SIG-M5 (cell line): ENCODE measurements at regions not wholly inside any gene's neighbourhood (a gene's known extent, or its start where the extent isn't known, plus 50 kb on each side); places are given as distances from the start of the nearest gene placed in this dataset.

Experiments used
- DNase-seq: peaks from one replicate; lab custom pipeline; 2025; lab: John Stamatoyannopoulos, UW

- DNase-seq: no peak
Measured at GRCh38 chr14:53610947-53611346, 345.7 kb downstream of the BMP4 start.

- DNase-seq: no peak
Measured at GRCh38 chr14:53609009-53609408, 347.6 kb downstream of the BMP4 start.

- DNase-seq: no peak
Measured at GRCh38 chr14:53608369-53608768, 348.3 kb downstream of the BMP4 start.

- DNase-seq: no peak
Measured at GRCh38 chr14:53606203-53606602, 350.4 kb downstream of the BMP4 start.

- no peak for DNase-seq
Measured at GRCh38 chr14:53605562-53605961, 351.1 kb downstream of the BMP4 start.

GRCh38 chr14:53603994-53604393, 352.6 kb downstream of the BMP4 start:
- DNase-seq: no peak

GRCh38 chr14:53601409-53601808, 355.2 kb downstream of the BMP4 start:
- no peak for DNase-seq

GRCh38 chr14:53599221-53599945, 357.2 kb downstream of the BMP4 start:
- DNase-seq: no peak

GRCh38 chr14:53596853-53597525, 359.6 kb downstream of the BMP4 start:
- no peak for DNase-seq

GRCh38 chr14:53591816-53592215, 364.8 kb downstream of the BMP4 start:
- DNase-seq: no peak

- DNase-seq: no peak
Measured at GRCh38 chr14:53581504-53581903, 375.1 kb downstream of the BMP4 start.

GRCh38 chr14:53571641-53572328, 384.8 kb downstream of the BMP4 start:
- DNase-seq: no peak

- DNase-seq: no peak
Measured at GRCh38 chr14:53570411-53571387, 385.9 kb downstream of the BMP4 start.

GRCh38 chr14:53569446-53569845, 387.2 kb downstream of the BMP4 start:
- no peak for DNase-seq

GRCh38 chr14:53567236-53567780, 389.3 kb downstream of the BMP4 start:
- DNase-seq: no peak

GRCh38 chr14:53564870-53565269, 391.8 kb downstream of the BMP4 start:
- DNase-seq: no peak

GRCh38 chr14:53563628-53564027, 393.0 kb downstream of the BMP4 start:
- DNase-seq: no peak

GRCh38 chr14:53553221-53553620, 400.1 kb upstream of the DDHD1 start:
- no peak for DNase-seq

- no peak for DNase-seq
Measured at GRCh38 chr14:53551862-53552261, 398.7 kb upstream of the DDHD1 start.

GRCh38 chr14:53550776-53551175, 397.7 kb upstream of the DDHD1 start:
- DNase-seq: no peak

- no peak for DNase-seq
Measured at GRCh38 chr14:53549956-53550355, 396.8 kb upstream of the DDHD1 start.

- DNase-seq: no peak
Measured at GRCh38 chr14:53547593-53547992, 394.5 kb upstream of the DDHD1 start.
